ENCODE measurements at regions not wholly inside any gene's neighbourhood (a gene's known extent, or its start where the extent isn't known, plus 50 kb on each side); places are given as distances from the start of the nearest gene placed in this dataset.

DNA sequence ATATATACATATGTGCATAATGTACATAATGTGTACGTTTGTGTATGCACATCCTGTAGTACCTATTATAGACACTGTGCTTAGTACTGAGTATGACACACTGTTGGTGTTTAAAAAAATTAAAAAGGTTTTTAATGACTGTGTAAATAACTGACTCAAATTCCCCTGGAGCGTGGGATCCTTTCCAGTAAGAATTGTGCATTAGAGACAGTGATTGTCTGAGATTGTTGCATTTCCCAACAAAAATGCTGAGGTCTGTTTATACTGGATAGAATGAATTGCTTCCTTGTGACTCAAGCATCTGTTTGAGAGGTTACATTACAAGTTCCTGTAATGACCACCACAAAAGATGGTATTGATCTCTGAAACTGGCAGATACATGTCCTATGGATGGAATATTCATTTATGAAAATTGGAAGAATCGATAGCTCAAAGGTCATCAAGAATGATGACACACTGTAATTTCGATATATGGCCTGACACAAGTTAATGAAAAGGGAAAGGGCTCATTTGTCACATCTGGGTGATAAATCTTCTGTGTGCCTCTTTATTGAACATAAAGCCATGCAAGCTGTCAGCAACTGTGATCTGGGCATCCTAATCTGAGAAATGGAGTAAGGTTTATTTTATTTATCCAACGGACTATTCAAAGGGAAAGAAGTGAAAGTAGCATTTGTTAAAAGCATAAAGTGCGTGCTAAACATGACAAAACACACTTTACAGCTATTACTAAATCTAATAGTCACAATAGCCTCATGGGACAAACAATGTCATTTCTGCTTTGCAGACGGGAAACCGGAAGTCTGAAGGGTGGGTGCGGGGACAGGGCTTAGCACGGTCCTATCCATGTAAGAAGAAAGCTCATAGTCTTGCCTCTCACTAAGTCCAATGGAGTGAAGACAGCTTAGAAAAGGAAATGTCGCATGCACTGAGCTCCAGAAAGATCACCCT lies 228.8 kb downstream of the CDH11 start:
- TF ChIP-seq, protein P1, sequence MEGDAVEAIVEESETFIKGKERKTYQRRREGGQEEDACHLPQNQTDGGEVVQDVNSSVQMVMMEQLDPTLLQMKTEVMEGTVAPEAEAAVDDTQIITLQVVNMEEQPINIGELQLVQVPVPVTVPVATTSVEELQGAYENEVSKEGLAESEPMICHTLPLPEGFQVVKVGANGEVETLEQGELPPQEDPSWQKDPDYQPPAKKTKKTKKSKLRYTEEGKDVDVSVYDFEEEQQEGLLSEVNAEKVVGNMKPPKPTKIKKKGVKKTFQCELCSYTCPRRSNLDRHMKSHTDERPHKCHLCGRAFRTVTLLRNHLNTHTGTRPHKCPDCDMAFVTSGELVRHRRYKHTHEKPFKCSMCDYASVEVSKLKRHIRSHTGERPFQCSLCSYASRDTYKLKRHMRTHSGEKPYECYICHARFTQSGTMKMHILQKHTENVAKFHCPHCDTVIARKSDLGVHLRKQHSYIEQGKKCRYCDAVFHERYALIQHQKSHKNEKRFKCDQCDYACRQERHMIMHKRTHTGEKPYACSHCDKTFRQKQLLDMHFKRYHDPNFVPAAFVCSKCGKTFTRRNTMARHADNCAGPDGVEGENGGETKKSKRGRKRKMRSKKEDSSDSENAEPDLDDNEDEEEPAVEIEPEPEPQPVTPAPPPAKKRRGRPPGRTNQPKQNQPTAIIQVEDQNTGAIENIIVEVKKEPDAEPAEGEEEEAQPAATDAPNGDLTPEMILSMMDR (IDR thresholded peaks at IDR 0.05): peak; percentile 48
- Mint-ChIP-seq H3K4me1 (ENCODE audit: low read depth) (peaks cover 34% of the 10 kb centered on the region), H3K36me3 (ENCODE audit: low read depth) (no peaks in the 10 kb centered on the region), H3K4me3 (peak overlapping the region; percentile 84), H3K9me3 (no peaks in the 10 kb centered on the region), H3K27me3 (ENCODE audit: insufficient read depth) (peaks cover 1% of the 10 kb centered on the region; the same call in 1 of the 2 replicates), H3K27ac (peak overlapping the region; percentile 76)
- DNase-seq: peak; percentile 85

DNA sequence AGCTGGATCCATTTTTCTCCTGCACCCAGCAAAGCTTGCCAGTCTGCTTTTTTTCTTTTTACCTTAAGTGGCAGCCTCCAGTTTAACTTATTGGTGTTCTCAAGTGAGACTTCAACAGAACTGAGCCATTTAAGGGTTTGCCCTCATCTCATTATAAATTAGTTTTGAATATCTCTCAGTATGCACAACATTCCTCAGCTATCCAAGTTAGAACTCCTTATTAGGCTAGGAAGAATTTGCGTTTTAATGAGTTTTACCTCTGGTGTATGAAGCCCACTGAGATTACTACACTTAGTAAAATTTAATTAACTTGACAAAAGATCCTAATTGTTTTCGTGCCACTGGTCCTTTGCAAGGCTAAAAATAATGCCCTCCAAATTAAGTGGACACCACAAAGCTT lies 232.4 kb downstream of the CDH11 start:
- Mint-ChIP-seq H3K9me3 (no peaks in the 10 kb centered on the region), H3K27me3 (ENCODE audit: insufficient read depth) (no peaks in the 10 kb centered on the region; the same call in 1 of the 2 replicates), H3K4me3 (no peak overlapping the region), H3K27ac (no peak overlapping the region), H3K36me3 (ENCODE audit: low read depth) (no peaks in the 10 kb centered on the region), H3K4me1 (ENCODE audit: low read depth) (peaks cover 34% of the 10 kb centered on the region)
- TF ChIP-seq, protein P1 (IDR thresholded peaks at IDR 0.05): no peak
- no peak for DNase-seq

DNA sequence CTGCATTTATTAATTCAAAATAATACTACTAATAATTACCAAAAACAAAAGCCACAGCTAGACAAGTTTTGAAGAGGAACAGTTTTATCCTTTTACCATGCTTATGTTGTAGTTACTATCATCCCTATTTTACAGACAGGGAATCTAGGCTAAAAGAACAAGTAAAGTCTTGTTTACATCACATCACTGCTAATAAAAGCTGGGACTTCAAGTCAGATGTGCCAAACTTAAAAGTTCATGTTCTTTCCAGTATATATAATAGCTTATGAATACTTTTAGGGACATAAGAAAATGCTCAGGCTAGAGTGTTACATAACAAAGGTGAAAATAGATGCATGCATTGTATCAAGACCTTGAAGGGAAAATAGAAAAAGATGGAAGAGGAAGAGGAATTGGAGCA lies 234.2 kb downstream of the CDH11 start:
- no peaks in the 10 kb centered on the region; the same call in 1 of the 2 replicates for H3K27me3 Mint-ChIP-seq (ENCODE audit: insufficient read depth)
- H3K27ac Mint-ChIP-seq: no peak overlapping the region
- DNase-seq: no peak
- H3K4me1 Mint-ChIP-seq (ENCODE audit: low read depth): peaks cover 17% of the 10 kb centered on the region
- no peaks in the 10 kb centered on the region for H3K9me3 Mint-ChIP-seq
- no peaks in the 10 kb centered on the region for H3K36me3 Mint-ChIP-seq (ENCODE audit: low read depth)
- no peak overlapping the region for H3K4me3 Mint-ChIP-seq
- TF ChIP-seq, protein P1 (IDR thresholded peaks at IDR 0.05): no peak

DNA sequence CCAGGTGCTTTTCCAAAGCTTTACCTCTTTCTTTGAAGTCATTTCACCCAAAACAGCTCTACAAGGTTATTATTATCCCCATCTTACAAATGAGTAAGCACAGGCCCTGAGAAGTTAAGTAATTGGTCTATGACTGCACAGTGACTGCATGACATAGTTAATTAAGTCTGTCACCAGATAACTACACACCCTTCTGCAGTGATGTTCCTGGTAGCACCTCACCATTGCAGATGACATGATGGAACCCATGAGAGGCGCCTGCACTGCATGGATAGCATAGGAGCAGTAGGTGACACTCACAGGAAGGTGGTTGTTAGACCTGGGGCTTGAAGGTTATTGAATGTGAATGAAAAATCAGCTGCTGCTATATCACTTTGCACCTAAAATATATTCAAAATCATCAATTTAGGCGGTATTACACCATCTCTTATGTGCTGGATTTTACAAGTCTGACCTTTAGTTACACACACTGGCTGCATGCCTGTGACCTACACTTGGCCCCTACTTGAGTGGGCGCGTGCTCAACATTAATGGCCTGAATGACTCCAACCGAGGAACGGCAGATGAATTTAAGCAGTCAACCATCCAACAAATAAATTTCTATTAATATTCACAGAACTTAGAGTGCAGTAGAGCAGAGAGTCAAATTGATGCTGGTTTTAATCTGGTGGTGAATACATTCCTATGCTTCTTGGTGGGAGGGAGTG lies 239.6 kb downstream of the CDH11 start:
- DNase-seq: no peak
- no peak overlapping the region for H3K4me3 Mint-ChIP-seq
- no peaks in the 10 kb centered on the region; the same call in 1 of the 2 replicates for H3K27me3 Mint-ChIP-seq (ENCODE audit: insufficient read depth)
- H3K27ac Mint-ChIP-seq: no peak overlapping the region
- TF ChIP-seq, protein P1 (IDR thresholded peaks at IDR 0.05): no peak
- H3K36me3 Mint-ChIP-seq (ENCODE audit: low read depth): no peaks in the 10 kb centered on the region
- H3K9me3 Mint-ChIP-seq: no peaks in the 10 kb centered on the region
- H3K4me1 Mint-ChIP-seq (ENCODE audit: low read depth): peaks cover 6% of the 10 kb centered on the region; the same call in 1 of the 2 replicates

DNA sequence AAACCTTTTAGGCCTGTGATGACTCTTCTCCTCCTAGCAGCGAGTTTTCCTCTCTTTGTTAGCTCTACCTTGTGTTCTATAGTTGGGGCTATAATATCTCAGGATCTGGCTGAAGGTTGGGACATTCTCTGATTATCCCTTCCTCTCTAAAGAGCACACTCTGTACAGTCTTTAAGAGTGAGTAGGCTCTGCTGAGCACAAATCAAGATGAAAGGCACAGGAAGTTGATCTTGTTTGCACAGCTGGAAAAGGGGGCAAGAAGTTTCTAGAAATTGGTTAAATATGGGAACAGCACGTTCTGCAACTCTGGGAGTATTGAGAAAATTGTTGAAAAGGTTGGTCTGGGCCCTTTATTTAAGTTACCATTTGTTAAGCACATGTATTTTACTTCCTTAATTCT lies 240.9 kb downstream of the CDH11 start:
- TF ChIP-seq, protein P1 (IDR thresholded peaks at IDR 0.05): no peak
- Mint-ChIP-seq H3K4me1 (ENCODE audit: low read depth) (peaks cover 6% of the 10 kb centered on the region; the same call in 1 of the 2 replicates), H3K4me3 (no peak overlapping the region), H3K27me3 (ENCODE audit: insufficient read depth) (no peaks in the 10 kb centered on the region; the same call in 1 of the 2 replicates), H3K9me3 (no peaks in the 10 kb centered on the region), H3K36me3 (ENCODE audit: low read depth) (no peaks in the 10 kb centered on the region), H3K27ac (no peak overlapping the region)
- no peak for DNase-seq

All from HFFc6 (cell line).